GM23248 (cell line): ENCODE measurements at regions not wholly inside any gene's neighbourhood (a gene's known extent, or its start where the extent isn't known, plus 50 kb on each side); places are given as distances from the start of the nearest gene placed in this dataset.

Experiments
- DNase-seq: peaks from one replicate; pipeline ENCODE4 v3.0.0-alpha.2; 2015
- H2AFZ ChIP-seq: fragments of 200-600 bp; sonication (generic); 2 replicates; pipeline ENCODE4 v1.6.1; 2016; ENCODE audit warnings: antibody characterized with exemption
- H3F3A ChIP-seq: fragments of 200-600 bp; sonication (generic); 2 replicates; pipeline ENCODE4 v1.6.1; 2016; ENCODE audit warnings: mild to moderate bottlenecking, antibody characterized with exemption, mixed run types; ENCODE audit not compliant: insufficient read depth
- H3K27ac ChIP-seq: fragments of 200-600 bp; sonication (generic); 2 replicates; pipeline ENCODE4 v1.5.1; 2016; ENCODE audit warnings: mild to moderate bottlenecking
- H3K27me3 ChIP-seq: fragments of 200-600 bp; sonication (generic); replicated peaks from 2 replicates; pipeline ENCODE4 v1.6.1; 2016; ENCODE audit warnings: mild to moderate bottlenecking; ENCODE audit not compliant: insufficient read depth
- H3K36me3 ChIP-seq: fragments of 200-600 bp; sonication (generic); 2 replicates; pipeline ENCODE4 v1.6.1; 2016; ENCODE audit warnings: low read depth, mild to moderate bottlenecking
- H3K4me1 ChIP-seq: fragments of 200-600 bp; sonication (generic); 2 replicates; pipeline ENCODE4 v1.6.1; 2016; ENCODE audit warnings: mild to moderate bottlenecking; ENCODE audit not compliant: insufficient read depth
- H3K4me2 ChIP-seq: fragments of 200-600 bp; sonication (generic); one replicate; pipeline ENCODE4 v1.6.1; 2016; ENCODE audit warnings: mild to moderate bottlenecking; ENCODE audit not compliant: unreplicated experiment
- H3K4me3 ChIP-seq: fragments of 200-600 bp; sonication (generic); 2 replicates; pipeline ENCODE4 v1.5.1; 2016; ENCODE audit warnings: mild to moderate bottlenecking
- H3K79me2 ChIP-seq: fragments of 200-600 bp; sonication (generic); 2 replicates; pipeline ENCODE4 v1.6.1; 2016; ENCODE audit warnings: mild to moderate bottlenecking; ENCODE audit not compliant: insufficient read depth
- H3K9ac ChIP-seq: fragments of 200-600 bp; sonication (generic); 2 replicates; pipeline ENCODE4 v1.6.1; 2016; ENCODE audit warnings: mild to moderate bottlenecking
- H3K9me2 ChIP-seq: fragments of 200-600 bp; sonication (generic); 2 replicates; pipeline ENCODE4 v1.6.1; 2016; ENCODE audit warnings: mixed run types, mild to moderate bottlenecking, moderate library complexity; ENCODE audit not compliant: insufficient read depth
- H3K9me3 ChIP-seq: fragments of 200-600 bp; sonication (generic); one replicate; pipeline ENCODE4 v1.6.1; 2017; ENCODE audit warnings: low read depth
- H4K20me1 ChIP-seq: fragments of 200-600 bp; sonication (generic); 2 replicates; pipeline ENCODE4 v1.6.0; 2016; ENCODE audit not compliant: insufficient read depth
- EZH2 ChIP-seq: fragments of 200-600 bp; sonication (generic); IDR thresholded peaks from 2 replicates; pipeline ENCODE4 v1.6.1; 2018; ENCODE audit warnings: antibody characterized with exemption, mild to moderate bottlenecking; ENCODE audit not compliant: insufficient read depth, poor library complexity, severe bottlenecking
- EZH2phosphoT487 ChIP-seq: fragments of 200-600 bp; sonication (generic); IDR thresholded peaks from 2 replicates; pipeline ENCODE4 v1.6.1; 2018; ENCODE audit warnings: antibody characterized with exemption, moderate library complexity, mild to moderate bottlenecking, low read depth; ENCODE audit not compliant: insufficient read depth
- WGBS, 2 experiments: methylation state at CpG; one replicate each; pipeline ENCODE4 v1.1.6; 2015 to 2017; ENCODE audit warnings: low lambda C conversion rate in 2 of 2, low coverage in 1 of 2; ENCODE audit errors: missing lambda C conversion rate in 2 of 2; 5-methylcytosine and 5-hydroxymethylcytosine counted together
- in situ Hi-C: fragments of 300-500 bp; cut with MboI; formaldehyde crosslinking; loops from 2 replicates; pipeline ENCODE4 v1.15.0; 2020

DNA sequence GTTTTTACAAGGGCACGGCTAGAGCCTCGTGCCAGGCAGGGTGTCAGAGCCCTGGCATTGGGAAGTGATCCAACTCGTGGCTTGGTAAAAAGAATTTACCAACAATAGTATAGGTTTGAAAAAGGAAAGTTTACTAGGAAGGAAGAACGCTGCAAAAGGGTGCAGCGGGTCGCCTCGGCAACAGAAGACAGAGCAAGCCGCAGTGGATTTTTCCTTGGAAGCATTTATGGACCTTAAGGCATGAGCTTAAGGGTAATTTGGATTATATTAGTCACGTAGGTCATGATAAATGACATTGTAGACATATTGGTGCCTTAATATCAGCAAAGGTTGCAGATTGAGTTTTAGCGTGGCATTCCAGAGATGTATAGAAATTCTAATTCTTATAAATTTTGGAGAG, 163.4 kb upstream of the PPP2R3A start:
- DNase-seq, result no peak
- H3K4me2 ChIP-seq, result no peak overlapping the region
- no peaks in the 10 kb centered on the region for H3K9me2 ChIP-seq

GRCh38 chr3:135803028-135803692, 162.4 kb upstream of the PPP2R3A start:
- no peak for DNase-seq
- WGBS, 2 experiments, result 14 to 29% methylated on average over 10 of the region's 10 CpGs
- Histone ChIP-seq H3K9me3 (no peaks in the 10 kb centered on the region), H2AFZ (no peak overlapping the region), H3K27ac (no peak overlapping the region), H3F3A (no peaks in the 10 kb centered on the region), H3K36me3 (no peaks in the 10 kb centered on the region), H3K9me2 (no peaks in the 10 kb centered on the region), H3K79me2 (no peaks in the 10 kb centered on the region), H3K4me1 (no peaks in the 10 kb centered on the region), H3K4me3 (no peak overlapping the region), H3K9ac (no peak overlapping the region), H3K4me2 (no peak overlapping the region), H3K27me3 (no peaks in the 10 kb centered on the region; the same call in none of the 2 replicates), H4K20me1 (no peaks in the 10 kb centered on the region)
- in situ Hi-C loops, result no loop called here
- TF ChIP-seq EZH2phosphoT487 (no peak), EZH2 (no peak)

More for the DNA sequence above, 163.4 kb upstream of the PPP2R3A start:
- Histone ChIP-seq H4K20me1 (no peaks in the 10 kb centered on the region), H3K79me2 (no peaks in the 10 kb centered on the region), H3F3A (no peaks in the 10 kb centered on the region), H2AFZ (no peak overlapping the region), H3K27ac (no peak overlapping the region), H3K4me3 (no peak overlapping the region), H3K36me3 (no peaks in the 10 kb centered on the region), H3K27me3 (no peaks in the 10 kb centered on the region; the same call in 1 of the 2 replicates), H3K9me3 (no peaks in the 10 kb centered on the region), H3K4me1 (no peaks in the 10 kb centered on the region), H3K9ac (no peak overlapping the region)
- 50 to 51% methylated on average over 10 of the region's 10 CpGs for WGBS, 2 experiments
- in situ Hi-C loops, result no loop called here
- no peak for TF ChIP-seq EZH2
- TF ChIP-seq EZH2phosphoT487, result no peak

GRCh38 chr3:135805752-135806151, 159.8 kb upstream of the PPP2R3A start:
- in situ Hi-C loops, result no loop called here
- TF ChIP-seq EZH2phosphoT487 (no peak), EZH2 (no peak)
- H3K27me3 ChIP-seq, result peaks cover 5% of the 10 kb centered on the region
- no peak overlapping the region for H3K4me3 ChIP-seq
- no peaks in the 10 kb centered on the region for H3K9me2 ChIP-seq
- 30 to 40% methylated on average over 3 of the region's 3 CpGs for WGBS, 2 experiments
- no peak overlapping the region for H3K9ac ChIP-seq
- no peak for DNase-seq
- no peaks in the 10 kb centered on the region for H3K79me2 ChIP-seq
- H3K9me3 ChIP-seq, result no peaks in the 10 kb centered on the region
- no peaks in the 10 kb centered on the region for H4K20me1 ChIP-seq
- no peak overlapping the region for H3K4me2 ChIP-seq
- no peak overlapping the region for H3K27ac ChIP-seq
- no peak overlapping the region for H2AFZ ChIP-seq
- no peaks in the 10 kb centered on the region for H3K4me1 ChIP-seq
- H3K36me3 ChIP-seq, result no peaks in the 10 kb centered on the region
- no peaks in the 10 kb centered on the region for H3F3A ChIP-seq

- no peaks in the 10 kb centered on the region for H3K9me3 ChIP-seq
- no peak for DNase-seq
- H3K9me2 ChIP-seq, result no peaks in the 10 kb centered on the region
- H3K4me3 ChIP-seq, result no peak overlapping the region
- H3K9ac ChIP-seq, result no peak overlapping the region
- in situ Hi-C loops, result no loop called here
- H3K4me2 ChIP-seq, result no peak overlapping the region
- no peak overlapping the region for H2AFZ ChIP-seq
- H3F3A ChIP-seq, result no peaks in the 10 kb centered on the region
- H3K36me3 ChIP-seq, result no peaks in the 10 kb centered on the region
- H4K20me1 ChIP-seq, result no peaks in the 10 kb centered on the region
- H3K4me1 ChIP-seq, result no peaks in the 10 kb centered on the region
- H3K79me2 ChIP-seq, result no peaks in the 10 kb centered on the region
- TF ChIP-seq EZH2phosphoT487, result no peak
- no peak for TF ChIP-seq EZH2
- WGBS, 2 experiments, result 5% methylated on average over 4 of the region's 4 CpGs
- H3K27ac ChIP-seq, result no peak overlapping the region
- peaks cover 8% of the 10 kb centered on the region for H3K27me3 ChIP-seq
Measured at GRCh38 chr3:135806317-135806716, 159.2 kb upstream of the PPP2R3A start.
